WI38 (cell line): ENCODE measurements at regions not wholly inside any gene's neighbourhood (a gene's known extent, or its start where the extent isn't known, plus 50 kb on each side); places are given as distances from the start of the nearest gene placed in this dataset.

ENCODE experiments used
- H3K4me3 ChIP-seq: 2 replicates; pipeline ENCODE4 v1.5.1; 2011; ENCODE audit warnings: low read depth, mild to moderate bottlenecking, control low read depth, low read length
- CTCF ChIP-seq: IDR thresholded peaks from 2 replicates; pipeline ENCODE4 v1.5.1; 2012; ENCODE audit warnings: low read depth, mild to moderate bottlenecking, control low read depth, low read length

GRCh38 chr1:90126834-90127233 is 131.9 kb downstream of the ZNF326 start:
- no peak for TF ChIP-seq CTCF

GRCh38 chr1:90122654-90123340 is 127.9 kb downstream of the ZNF326 start:
- TF ChIP-seq CTCF = no peak
- H3K4me3 ChIP-seq = no peak overlapping the region

More at GRCh38 chr1:90126834-90127233, 131.9 kb downstream of the ZNF326 start:
- H3K4me3 ChIP-seq = no peak overlapping the region

DNA sequence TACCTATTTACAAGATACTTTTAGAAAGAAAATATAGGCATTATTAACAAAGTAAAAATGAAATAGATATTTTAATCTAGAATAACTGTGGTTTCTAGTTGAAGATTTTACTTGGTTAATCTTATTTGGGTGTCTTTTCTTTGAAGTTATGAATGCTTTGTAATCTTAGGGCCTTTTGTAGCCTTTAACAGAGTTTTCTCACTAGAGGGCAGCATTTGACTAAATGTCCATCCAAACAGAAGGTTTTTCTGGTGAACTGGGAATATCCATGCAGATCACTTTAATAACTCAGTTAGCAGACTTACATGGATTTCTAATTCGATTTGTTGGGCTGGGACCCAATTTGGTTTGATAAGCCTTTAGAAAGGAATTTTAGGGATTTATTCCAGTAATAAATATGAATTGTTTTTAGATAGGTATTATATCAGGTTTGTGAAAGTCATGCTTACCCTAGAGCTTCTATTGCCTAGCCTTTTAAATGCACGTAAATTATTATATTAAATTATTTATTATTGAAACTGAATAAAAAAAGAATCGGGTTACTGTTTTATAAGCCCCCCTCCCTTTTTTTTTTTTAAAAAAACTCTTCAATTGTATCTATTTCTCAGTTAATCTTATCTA is 119.7 kb downstream of the ZNF326 start:
- peak; percentile 19; the same call in 1 of the 2 replicates for TF ChIP-seq CTCF
- no peak overlapping the region for H3K4me3 ChIP-seq

DNA sequence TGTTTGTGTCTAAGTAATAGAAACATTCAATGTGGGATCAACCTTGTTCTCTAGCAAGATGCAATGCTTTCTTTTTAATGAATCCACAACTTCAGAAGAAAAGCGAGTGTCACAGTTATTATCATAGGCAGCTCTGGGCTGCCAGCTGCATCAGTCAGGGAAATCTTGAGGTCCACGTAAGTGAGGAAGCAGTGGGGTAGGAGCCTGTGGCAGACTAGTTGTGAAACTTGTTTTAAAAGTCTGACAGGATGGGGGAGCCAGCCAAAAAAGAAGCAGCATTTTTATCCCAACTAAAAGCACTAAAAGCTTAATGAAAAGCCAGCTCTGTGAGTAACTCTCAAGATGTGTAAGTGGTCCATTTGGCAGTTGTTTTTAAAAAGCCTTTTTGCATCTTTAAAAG is 113.1 kb downstream of the ZNF326 start:
- H3K4me3 ChIP-seq = no peak overlapping the region
- TF ChIP-seq CTCF = no peak

GRCh38 chr1:90106311-90106710 is 111.4 kb downstream of the ZNF326 start:
- TF ChIP-seq CTCF = no peak
- H3K4me3 ChIP-seq = no peak overlapping the region

DNA sequence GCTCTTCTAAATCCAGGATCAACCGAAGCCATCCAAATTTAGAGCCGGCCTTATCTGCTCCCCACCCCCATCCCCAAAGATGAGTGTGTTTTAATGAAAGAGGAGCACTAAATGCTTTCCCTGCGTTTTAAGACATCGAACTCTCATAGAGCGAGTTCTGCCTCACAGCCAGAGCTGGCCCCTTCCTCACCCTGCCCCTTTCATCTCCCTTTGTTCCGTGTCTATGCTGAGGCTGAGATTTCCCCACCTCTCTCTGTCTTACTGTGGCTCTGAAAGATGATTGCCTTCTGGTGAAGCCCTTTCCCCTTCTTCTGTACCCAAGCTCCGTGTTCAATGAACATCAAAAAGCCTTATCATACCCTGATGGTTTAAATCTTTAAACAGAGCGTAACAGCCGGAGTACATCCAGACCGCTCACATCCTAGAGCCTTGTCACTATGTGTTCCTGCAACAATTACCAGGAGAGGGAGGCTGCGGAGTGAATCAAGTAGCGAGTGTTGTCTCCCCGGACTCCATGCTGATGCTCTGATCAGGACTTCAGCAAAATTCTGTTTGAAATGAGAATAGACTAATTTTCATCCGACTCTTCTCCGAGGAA is 110.1 kb downstream of the ZNF326 start:
- H3K4me3 ChIP-seq = no peak overlapping the region
- TF ChIP-seq CTCF = no peak

DNA sequence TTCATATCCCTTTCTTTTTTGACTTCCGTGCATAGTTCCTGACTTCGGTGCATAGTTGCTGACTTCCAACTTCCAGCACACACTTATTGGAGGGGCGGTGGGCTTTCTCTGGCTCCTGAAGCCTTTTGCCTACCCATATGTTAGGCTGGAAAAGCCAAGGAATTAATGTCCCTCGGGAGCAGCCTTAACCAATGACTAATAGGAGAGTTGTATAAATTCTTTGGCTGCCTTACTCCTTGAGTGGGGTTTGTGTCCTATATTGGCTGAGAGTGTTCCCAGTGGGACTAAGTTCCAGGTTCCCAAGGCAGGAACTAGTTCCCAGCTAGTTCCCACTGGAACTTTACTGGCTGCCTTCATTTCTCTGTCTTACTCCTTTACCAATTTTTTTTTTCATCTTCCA is 105.7 kb downstream of the ZNF326 start:
- H3K4me3 ChIP-seq = no peak overlapping the region
- TF ChIP-seq CTCF = no peak
